ENCODE measurements at regions not wholly inside any gene's neighbourhood (a gene's known extent, or its start where the extent isn't known, plus 50 kb on each side); places are given as distances from the start of the nearest gene placed in this dataset.

- Histone ChIP-seq H2BK15ac (ENCODE audit: low read length) (no peak overlapping the region), H2BK12ac (ENCODE audit: low read depth, low read length) (no peak overlapping the region), H3K9me3 (ENCODE audit: insufficient read depth in 2 of 2, low read depth in 1 of 2, low read length in 1 of 2) (peaks cover 4 to 14% of the 10 kb centered on the region in 2 experiments; a peak in 2 of 4 replicates), H3K79me2 (ENCODE audit: control insufficient read depth in 1 of 2, insufficient read depth in 2 of 2, low read length in 2 of 2) (no peaks in the 10 kb centered on the region), H4K91ac (replicated peaks; ENCODE audit: insufficient read length, low read length) (no peak overlapping the region), H3K23me2 (ENCODE audit: low read depth, low read length) (no peaks in the 10 kb centered on the region), H3K27ac (ENCODE audit: low read depth, low read length) (no peak overlapping the region), H3K14ac (ENCODE audit: insufficient read length) (no peak overlapping the region), H3K23ac (ENCODE audit: insufficient read length) (no peak overlapping the region), H2BK20ac (ENCODE audit: low read length) (no peak overlapping the region), H3K4ac (replicated peaks; ENCODE audit: insufficient read length, low read depth, low read length) (no peak overlapping the region), H3K9ac (replicated peaks in 1 of 4; ENCODE audit: extremely low read depth in 1 of 4, low read depth in 3 of 4, low read length in 3 of 4) (no peak overlapping the region), H2AFZ (ENCODE audit: low read length) (peak overlapping the region; percentile 91; the same call in 1 of the 2 replicates), H3K4me2 (ENCODE audit: insufficient read depth in 1 of 2, low read depth in 2 of 2, low read length in 2 of 2) (no peak overlapping the region), H2BK120ac (replicated peaks; ENCODE audit: low read depth, low read length) (no peak overlapping the region), H3K79me1 (ENCODE audit: low read depth, low read length) (no peaks in the 10 kb centered on the region), H3K36me3 (ENCODE audit: control insufficient read depth in 2 of 4, insufficient read depth in 4 of 4, low read length in 3 of 4) (no peaks in the 10 kb centered on the region; a peak in 1 of 8 replicates), H4K5ac (ENCODE audit: insufficient read length, low read depth, low read length) (no peak overlapping the region), H3K27me3 (replicated peaks in 1 of 4; ENCODE audit: control insufficient read depth in 3 of 4, extremely low read depth in 1 of 4, insufficient read depth in 3 of 4, low read length in 3 of 4) (no peaks in the 10 kb centered on the region), H4K20me1 (replicated peaks in 1 of 2; ENCODE audit: control insufficient read depth in 1 of 2, insufficient read depth in 2 of 2, low read length in 2 of 2) (no peaks in the 10 kb centered on the region), H3K18ac (ENCODE audit: extremely low read depth, low read length) (no peak overlapping the region), H2BK5ac (ENCODE audit: low read depth, low read length) (no peak overlapping the region), H4K8ac (ENCODE audit: extremely low read depth, insufficient read depth, low read length) (no peak overlapping the region), H3K4me1 (replicated peaks in 1 of 4; ENCODE audit: control insufficient read depth in 3 of 4, insufficient read depth in 4 of 4, low read length in 3 of 4) (no peaks in the 10 kb centered on the region), H2AK5ac (ENCODE audit: low read depth, low read length) (no peak overlapping the region), H3K56ac (replicated peaks; ENCODE audit: insufficient read length, low read depth, low read length) (no peak overlapping the region), H3K4me3 (ENCODE audit: extremely low read depth in 1 of 4, insufficient read depth in 2 of 4, low read depth in 3 of 4, low read length in 4 of 4) (no peak overlapping the region)
- CTCF ChIA-PET (ENCODE audit: partially characterized antibody): interaction anchor here (0.6 to 1.9 kb wide), 3 partner anchors 10 to 1332 kb away, joined by 3 to 6 read pairs (median 5); no protein-coding TSS in a partner anchor
- 66% methylated on average over 3 of the region's 3 CpGs; no CpG with 5 or more reads in 1 of the 2 experiments for WGBS, 2 experiments (ENCODE audit: extremely low coverage in 1 of 2, insufficient coverage in 1 of 2, insufficient read length in 1 of 2, insufficient replicate concordance in 2 of 2, low coverage in 1 of 2, low lambda C conversion rate in 2 of 2, missing lambda C conversion rate in 1 of 2)
- FAIRE-seq (no peak), DNase-seq (ENCODE audit: low read depth in 1 of 2, low spot score in 2 of 2) (no peak)
- TF ChIP-seq, protein P1, sequence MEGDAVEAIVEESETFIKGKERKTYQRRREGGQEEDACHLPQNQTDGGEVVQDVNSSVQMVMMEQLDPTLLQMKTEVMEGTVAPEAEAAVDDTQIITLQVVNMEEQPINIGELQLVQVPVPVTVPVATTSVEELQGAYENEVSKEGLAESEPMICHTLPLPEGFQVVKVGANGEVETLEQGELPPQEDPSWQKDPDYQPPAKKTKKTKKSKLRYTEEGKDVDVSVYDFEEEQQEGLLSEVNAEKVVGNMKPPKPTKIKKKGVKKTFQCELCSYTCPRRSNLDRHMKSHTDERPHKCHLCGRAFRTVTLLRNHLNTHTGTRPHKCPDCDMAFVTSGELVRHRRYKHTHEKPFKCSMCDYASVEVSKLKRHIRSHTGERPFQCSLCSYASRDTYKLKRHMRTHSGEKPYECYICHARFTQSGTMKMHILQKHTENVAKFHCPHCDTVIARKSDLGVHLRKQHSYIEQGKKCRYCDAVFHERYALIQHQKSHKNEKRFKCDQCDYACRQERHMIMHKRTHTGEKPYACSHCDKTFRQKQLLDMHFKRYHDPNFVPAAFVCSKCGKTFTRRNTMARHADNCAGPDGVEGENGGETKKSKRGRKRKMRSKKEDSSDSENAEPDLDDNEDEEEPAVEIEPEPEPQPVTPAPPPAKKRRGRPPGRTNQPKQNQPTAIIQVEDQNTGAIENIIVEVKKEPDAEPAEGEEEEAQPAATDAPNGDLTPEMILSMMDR (IDR thresholded peaks at IDR 0.05; ENCODE audit: control extremely low read depth in 1 of 3, insufficient read depth in 1 of 3, low read depth in 1 of 3, low read length in 3 of 3): peak in 2 of 3 experiments; percentile 8 to 10; a peak in 2 of 4 replicates
- no peak for TF ChIP-seq ASH2L (IDR thresholded peaks at IDR 0.05; ENCODE audit: low read length)
- POLR2A ChIA-PET (ENCODE audit: partially characterized antibody): no interaction called here
Measured at GRCh38 chr20:47428164-47428563, 71.7 kb upstream of the ZMYND8 start.
